HG02943 (cell line): ENCODE measurements at regions not wholly inside any gene's neighbourhood (a gene's known extent, or its start where the extent isn't known, plus 50 kb on each side); places are given as distances from the start of the nearest gene placed in this dataset.

Source experiments
- ATAC-seq: cut with Tn5 transposase; IDR thresholded peaks from one replicate; pipeline ENCODE4 v1.9.1; 2021; ENCODE audit warnings: mild to moderate bottlenecking, low read depth, moderate library complexity; ENCODE audit not compliant: unreplicated experiment

GRCh38 chr10:113402602-113403001 is 150.3 kb upstream of the HABP2 start:
- ATAC-seq = no peak

GRCh38 chr10:113407218-113407617 is 145.6 kb upstream of the HABP2 start:
- ATAC-seq = no peak

GRCh38 chr10:113409175-113409574 is 143.7 kb upstream of the HABP2 start:
- no peak for ATAC-seq

GRCh38 chr10:113410618-113411017 is 142.2 kb upstream of the HABP2 start:
- no peak for ATAC-seq

- ATAC-seq = no peak
Measured at GRCh38 chr10:113411456-113411855, 141.4 kb upstream of the HABP2 start.

- ATAC-seq = no peak
Measured at GRCh38 chr10:113412161-113412560, 140.7 kb upstream of the HABP2 start.

- no peak for ATAC-seq
Measured at GRCh38 chr10:113414543-113414942, 138.3 kb upstream of the HABP2 start.

GRCh38 chr10:113415246-113415645 is 137.6 kb upstream of the HABP2 start:
- ATAC-seq = no peak

- no peak for ATAC-seq
Measured at GRCh38 chr10:113420057-113420732, 132.7 kb upstream of the HABP2 start.

GRCh38 chr10:113420733-113421675 is 131.8 kb upstream of the HABP2 start:
- no peak for ATAC-seq

GRCh38 chr10:113422371-113422770 is 130.5 kb upstream of the HABP2 start:
- ATAC-seq = no peak

GRCh38 chr10:113423981-113424721 is 128.7 kb upstream of the HABP2 start:
- no peak for ATAC-seq

- no peak for ATAC-seq
Measured at GRCh38 chr10:113425008-113425407, 127.8 kb upstream of the HABP2 start.

GRCh38 chr10:113425541-113425951 is 127.3 kb upstream of the HABP2 start:
- no peak for ATAC-seq

- ATAC-seq = no peak
Measured at GRCh38 chr10:113426181-113426877, 126.5 kb upstream of the HABP2 start.

- no peak for ATAC-seq
Measured at GRCh38 chr10:113427236-113427735, 125.6 kb upstream of the HABP2 start.

- no peak for ATAC-seq
Measured at GRCh38 chr10:113427811-113428558, 124.9 kb upstream of the HABP2 start.

GRCh38 chr10:113430634-113431397 is 122.0 kb upstream of the HABP2 start:
- ATAC-seq = no peak
